GM21390 (cell line): ENCODE measurements at regions not wholly inside any gene's neighbourhood (a gene's known extent, or its start where the extent isn't known, plus 50 kb on each side); places are given as distances from the start of the nearest gene placed in this dataset.
A peak's percentile ranks its signal among the peaks of the same experiment; 100 is the strongest.
"Not testable (repeated sequence)": the region's sequence is repeated elsewhere in the genome, so short reads cannot be mapped to it uniquely, and the experiment has no call there.

Experiments
- ATAC-seq: cut with Tn5 transposase; IDR thresholded peaks from one replicate; pipeline ENCODE4 v1.9.1; 2021; ENCODE audit not compliant: unreplicated experiment

GRCh38 chr4:116688536-116688935 lies 396.8 kb downstream of the TRAM1L1 start:
- no peak for ATAC-seq

- ATAC-seq = no peak
Measured at GRCh38 chr4:116668190-116668589, 417.2 kb downstream of the TRAM1L1 start.

GRCh38 chr4:116665716-116666115 lies 419.7 kb downstream of the TRAM1L1 start:
- ATAC-seq = no peak

GRCh38 chr4:116664198-116664597 lies 421.2 kb downstream of the TRAM1L1 start:
- no peak for ATAC-seq

GRCh38 chr4:116639070-116639577 lies 446.3 kb downstream of the TRAM1L1 start:
- ATAC-seq = no peak

- ATAC-seq = no peak
Measured at GRCh38 chr4:116638592-116638991, 446.8 kb downstream of the TRAM1L1 start.

GRCh38 chr4:116636917-116637316 lies 448.5 kb downstream of the TRAM1L1 start:
- ATAC-seq = peak; percentile 95

GRCh38 chr4:116632269-116632668 lies 453.1 kb downstream of the TRAM1L1 start:
- ATAC-seq = no peak

GRCh38 chr4:116628598-116628997 lies 456.8 kb downstream of the TRAM1L1 start:
- no peak for ATAC-seq

GRCh38 chr4:116627545-116627944 lies 457.8 kb downstream of the TRAM1L1 start:
- no peak for ATAC-seq

- not testable (repeated sequence) for ATAC-seq
Measured at GRCh38 chr4:116619508-116619907, 465.9 kb downstream of the TRAM1L1 start.

GRCh38 chr4:116618638-116619037 lies 466.7 kb downstream of the TRAM1L1 start:
- no peak for ATAC-seq

- no peak for ATAC-seq
Measured at GRCh38 chr4:116603096-116603495, 482.3 kb downstream of the TRAM1L1 start.

GRCh38 chr4:116599859-116600258 lies 485.5 kb downstream of the TRAM1L1 start:
- peak; percentile 51 for ATAC-seq

- no peak for ATAC-seq
Measured at GRCh38 chr4:116598980-116599789, 486.2 kb downstream of the TRAM1L1 start.

- no peak for ATAC-seq
Measured at GRCh38 chr4:116598155-116598979, 487.0 kb downstream of the TRAM1L1 start.

GRCh38 chr4:116590648-116591047 lies 494.7 kb downstream of the TRAM1L1 start:
- ATAC-seq = no peak

GRCh38 chr4:116588783-116589182 lies 496.6 kb downstream of the TRAM1L1 start:
- ATAC-seq = no peak

- no peak for ATAC-seq
Measured at GRCh38 chr4:116585246-116585645, 500.1 kb downstream of the TRAM1L1 start.

- ATAC-seq = no peak
Measured at GRCh38 chr4:116577321-116577720, 508.1 kb downstream of the TRAM1L1 start.

GRCh38 chr4:116573540-116573939 lies 511.8 kb downstream of the TRAM1L1 start:
- no peak for ATAC-seq

GRCh38 chr4:116561768-116562167 lies 523.6 kb downstream of the TRAM1L1 start:
- no peak for ATAC-seq
